Common myeloid progenitor, CD34-positive (primary cell): ENCODE measurements at regions not wholly inside any gene's neighbourhood (a gene's known extent, or its start where the extent isn't known, plus 50 kb on each side); places are given as distances from the start of the nearest gene placed in this dataset.

Source experiments
- CTCF ChIA-PET: fragments of 350-600 bp; sonication (Branson Sonifier 250); formaldehyde crosslinking; loops from one replicate; lab custom pipeline; 2021; ENCODE audit warnings: antibody characterized with exemption; lab: Charles Lee
- POLR2A ChIA-PET: fragments of 350-600 bp; sonication (Branson Sonifier 250); formaldehyde crosslinking; loops from one replicate; lab custom pipeline; 2021; ENCODE audit warnings: antibody characterized with exemption; lab: Charles Lee
- DNase-seq, 3 donors: peaks; one replicate each; pipeline versions ENCODE4 v3.0.0 to v3.0.0-alpha.2; 2013
- H3K27ac ChIP-seq, 2 experiments: 1 replicate in 1 of 2; 2 replicates in 1 of 2; pipeline ENCODE4 v1.7.0; 2013; ENCODE audit warnings: inconsistent platforms in 2 of 2, low read length in 2 of 2, mild to moderate bottlenecking in 2 of 2, low read depth in 1 of 2, moderate library complexity in 1 of 2; ENCODE audit not compliant: severe bottlenecking in 2 of 2, insufficient read depth in 1 of 2, poor library complexity in 1 of 2
- H3K27me3 ChIP-seq, 5 experiments: replicated peaks in 2 of 5; 1 replicate in 3 of 5; 2 replicates in 2 of 5; pipeline versions ENCODE4 v1.6.1 to v1.7.0; 2013; ENCODE audit warnings: low read length in 4 of 5, mild to moderate bottlenecking in 2 of 5, moderate library complexity in 2 of 5, inconsistent platforms in 1 of 5; ENCODE audit not compliant: insufficient read depth in 5 of 5, control insufficient read depth in 4 of 5
- H3K36me3 ChIP-seq, 4 experiments: 1 replicate in 2 of 4; 2 replicates in 2 of 4; pipeline versions ENCODE4 v1.6.1 to v1.7.0; 2013; ENCODE audit warnings: low read length in 3 of 4, control low read depth in 1 of 4, mild to moderate bottlenecking in 1 of 4; ENCODE audit not compliant: control insufficient read depth in 4 of 4, insufficient read depth in 4 of 4
- H3K4me1 ChIP-seq, 4 experiments: 1 replicate in 3 of 4; 2 replicates in 1 of 4; pipeline versions ENCODE4 v1.6.1 to v1.7.1; 2013; ENCODE audit warnings: low read length in 3 of 4, mild to moderate bottlenecking in 3 of 4, control low read depth in 1 of 4, inconsistent platforms in 1 of 4, moderate library complexity in 1 of 4; ENCODE audit not compliant: control insufficient read depth in 4 of 4, insufficient read depth in 4 of 4; ENCODE audit errors: control extremely low read depth in 1 of 4
- H3K4me3 ChIP-seq, 7 experiments: 1 replicate in 4 of 7; 2 replicates in 3 of 7; pipeline versions ENCODE4 v1.5.1 to v1.7.0; 2013; ENCODE audit warnings: mild to moderate bottlenecking in 7 of 7, low read length in 6 of 7, moderate library complexity in 6 of 7, inconsistent platforms in 2 of 7, low read depth in 2 of 7, control low read depth in 1 of 7; ENCODE audit not compliant: insufficient read depth in 4 of 7, control insufficient read depth in 1 of 7; ENCODE audit errors: extremely low read depth in 1 of 7
- H3K9me3 ChIP-seq, 5 experiments: 1 replicate in 4 of 5; 2 replicates in 1 of 5; pipeline versions ENCODE4 v1.6.1 to v1.7.1; 2013; ENCODE audit warnings: low read length in 4 of 5, mild to moderate bottlenecking in 2 of 5, inconsistent platforms in 1 of 5, low read depth in 1 of 5, moderate library complexity in 1 of 5; ENCODE audit not compliant: control insufficient read depth in 4 of 5, insufficient read depth in 2 of 5; ENCODE audit errors: control extremely low read depth in 1 of 5
- WGBS: methylation state at CpG from one replicate; pipeline ENCODE4 v1.1.5; 2013; ENCODE audit not compliant: insufficient coverage; 5-methylcytosine and 5-hydroxymethylcytosine counted together

- POLR2A ChIA-PET, result no interaction called here
- WGBS, result 94% methylated on average over 2 of the region's 2 CpGs
- CTCF ChIA-PET, result no interaction called here
- Histone ChIP-seq H3K4me1 (no peaks in the 10 kb centered on the region), H3K36me3 (no peaks in the 10 kb centered on the region), H3K4me3 (no peak overlapping the region), H3K9me3 (peaks cover 0 to 4% (median 0%) of the 10 kb centered on the region in 5 experiments), H3K27ac (no peak overlapping the region), H3K27me3 (no peaks in the 10 kb centered on the region)
- peak in 2 of 3 donors; percentile 30 to 49 for DNase-seq
Observed at GRCh38 chr6:22848121-22848520, 278.8 kb downstream of the HDGFL1 start.

- CTCF ChIA-PET, result no interaction called here
- no peak for DNase-seq
- no peaks in the 10 kb centered on the region for H3K27me3 ChIP-seq
Observed at GRCh38 chr6:22849921-22850320, 280.6 kb downstream of the HDGFL1 start.

GRCh38 chr6:22852101-22852500, 282.7 kb downstream of the HDGFL1 start:
- no peak overlapping the region for H3K4me3 ChIP-seq
- no peaks in the 10 kb centered on the region for H3K27me3 ChIP-seq
- CTCF ChIA-PET, result no interaction called here
- no peak overlapping the region for H3K27ac ChIP-seq
- H3K4me1 ChIP-seq, result no peaks in the 10 kb centered on the region
- H3K36me3 ChIP-seq, result no peaks in the 10 kb centered on the region
- no peaks in the 10 kb centered on the region for H3K9me3 ChIP-seq
- POLR2A ChIA-PET, result no interaction called here
- WGBS, result no CpG with 5 or more reads among the region's 4 CpGs
- no peak for DNase-seq

More at GRCh38 chr6:22849921-22850320, 280.6 kb downstream of the HDGFL1 start:
- Histone ChIP-seq H3K36me3 (no peaks in the 10 kb centered on the region), H3K27ac (no peak overlapping the region), H3K4me3 (no peak overlapping the region), H3K9me3 (no peaks in the 10 kb centered on the region), H3K4me1 (no peaks in the 10 kb centered on the region)
- POLR2A ChIA-PET, result no interaction called here

GRCh38 chr6:22873513-22874136, 304.3 kb downstream of the HDGFL1 start:
- 100% methylated on average over 1 of the region's 4 CpGs for WGBS
- CTCF ChIA-PET, result no interaction called here
- Histone ChIP-seq H3K9me3 (peaks cover 0 to 1% (median 0%) of the 10 kb centered on the region in 5 experiments), H3K4me3 (no peak overlapping the region), H3K36me3 (no peaks in the 10 kb centered on the region), H3K27ac (no peak overlapping the region), H3K4me1 (no peaks in the 10 kb centered on the region), H3K27me3 (no peaks in the 10 kb centered on the region)
- no peak for DNase-seq
- POLR2A ChIA-PET, result no interaction called here

GRCh38 chr6:22875845-22876244, 306.5 kb downstream of the HDGFL1 start:
- WGBS, result 83% methylated on average over 2 of the region's 2 CpGs
- DNase-seq, result no peak

GRCh38 chr6:22878324-22878701, 308.9 kb downstream of the HDGFL1 start:
- Histone ChIP-seq H3K4me3 (no peak overlapping the region), H3K27ac (no peak overlapping the region), H3K4me1 (peaks cover 3 to 10% (median 8%) of the 10 kb centered on the region in 4 experiments), H3K27me3 (no peaks in the 10 kb centered on the region), H3K36me3 (no peaks in the 10 kb centered on the region), H3K9me3 (peaks cover 0 to 1% (median 0%) of the 10 kb centered on the region in 5 experiments)
- no peak for DNase-seq
- WGBS, result no CpG with 5 or more reads among the region's 3 CpGs
- POLR2A ChIA-PET, result no interaction called here
- CTCF ChIA-PET, result interaction anchor here (0.9 kb wide), 1 partner anchor 10 kb away, joined by 3 read pairs; no protein-coding TSS in a partner anchor

More at GRCh38 chr6:22875845-22876244, 306.5 kb downstream of the HDGFL1 start:
- ChIA-PET CTCF (no interaction called here), POLR2A (no interaction called here)
- H3K27me3 ChIP-seq, result no peaks in the 10 kb centered on the region
- H3K4me1 ChIP-seq, result no peaks in the 10 kb centered on the region
- H3K36me3 ChIP-seq, result no peaks in the 10 kb centered on the region
- peaks cover 0 to 1% (median 0%) of the 10 kb centered on the region in 5 experiments for H3K9me3 ChIP-seq
- no peak overlapping the region for H3K4me3 ChIP-seq
- no peak overlapping the region for H3K27ac ChIP-seq

GRCh38 chr6:22878706-22879105, 309.3 kb downstream of the HDGFL1 start:
- WGBS, result no CpG with 5 or more reads among the region's 1 CpG
- ChIA-PET CTCF (interaction anchor here (0.9 kb wide), 1 partner anchor 10 kb away, joined by 3 read pairs; no protein-coding TSS in a partner anchor), POLR2A (interaction anchor here (0.5 kb wide), 1 partner anchor 139 kb away, joined by 3 read pairs; no protein-coding TSS in a partner anchor)
- no peak overlapping the region for H3K4me3 ChIP-seq
- no peaks in the 10 kb centered on the region for H3K36me3 ChIP-seq
- H3K27ac ChIP-seq, result no peak overlapping the region
- H3K27me3 ChIP-seq, result no peaks in the 10 kb centered on the region
- H3K9me3 ChIP-seq, result peaks cover 0 to 1% (median 0%) of the 10 kb centered on the region in 5 experiments
- H3K4me1 ChIP-seq, result peaks cover 3 to 14% (median 10%) of the 10 kb centered on the region in 4 experiments
- DNase-seq, result no peak
